SJCRH30 (cell line): ENCODE measurements at regions not wholly inside any gene's neighbourhood (a gene's known extent, or its start where the extent isn't known, plus 50 kb on each side); places are given as distances from the start of the nearest gene placed in this dataset.
"Not testable (repeated sequence)": the region's sequence is repeated elsewhere in the genome, so short reads cannot be mapped to it uniquely, and the experiment has no call there.

ENCODE experiments used
- DNase-seq, 2 experiments: peaks; one replicate each; pipeline ENCODE4 v3.0.0-alpha.2; 2015 to 2020
- H3K27ac ChIP-seq: fragments of 250-450 bp; sonication (Bioruptor Pico); 2 replicates; pipeline ENCODE4 v1.5.1; 2020; ENCODE audit warnings: mild to moderate bottlenecking, moderate library complexity
- H3K27me3 ChIP-seq: fragments of 250-450 bp; sonication (Bioruptor Pico); 2 replicates; pipeline ENCODE4 v1.5.1; 2020; ENCODE audit warnings: mild to moderate bottlenecking, moderate library complexity
- H3K36me3 ChIP-seq: fragments of 250-450 bp; sonication (Bioruptor Pico); 2 replicates; pipeline ENCODE4 v1.5.1; 2020; ENCODE audit warnings: mild to moderate bottlenecking, moderate library complexity
- H3K4me1 ChIP-seq: fragments of 250-450 bp; sonication (Bioruptor Pico); 2 replicates; pipeline ENCODE4 v1.5.1; 2020; ENCODE audit warnings: mild to moderate bottlenecking, moderate library complexity
- H3K4me3 ChIP-seq: fragments of 250-450 bp; sonication (Bioruptor Pico); 2 replicates; pipeline ENCODE4 v1.5.1; 2020; ENCODE audit warnings: mild to moderate bottlenecking, moderate library complexity
- H3K9me3 ChIP-seq: fragments of 250-450 bp; sonication (Bioruptor Pico); replicated peaks from 2 replicates; pipeline ENCODE4 v1.5.1; 2020; ENCODE audit warnings: mild to moderate bottlenecking, moderate library complexity

DNA sequence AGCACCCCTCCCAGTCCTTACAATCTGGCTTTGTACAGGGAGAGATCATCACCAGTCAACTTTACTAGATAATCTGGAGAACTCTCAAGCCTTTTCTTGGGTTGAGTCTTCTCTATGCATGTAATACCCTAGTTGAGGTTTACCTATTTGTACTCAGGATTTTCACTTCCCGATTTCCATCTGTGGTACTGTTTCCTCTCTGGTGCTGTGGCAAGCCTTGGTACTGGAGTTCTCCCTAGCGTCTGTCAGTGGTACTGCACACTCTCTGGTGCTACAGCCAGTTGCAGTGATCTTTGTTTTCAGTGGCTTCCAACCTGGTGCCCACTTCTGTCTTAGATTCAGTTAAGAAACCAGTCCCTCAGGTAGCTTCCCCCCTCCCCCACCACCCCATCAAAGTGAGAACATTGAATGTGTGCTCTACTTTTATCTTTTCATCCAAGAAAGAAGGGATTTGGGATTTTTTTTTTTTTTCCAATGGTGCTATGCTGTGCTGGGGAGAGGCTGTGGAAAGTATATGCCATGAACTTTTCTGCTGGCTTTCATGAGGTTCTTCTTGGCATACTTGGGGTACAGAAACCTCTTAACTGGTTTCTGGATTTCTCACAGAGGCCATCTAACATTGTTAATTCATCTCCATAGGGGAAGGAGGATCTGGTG, 69.4 kb upstream of the EVL start:
- no peaks in the 10 kb centered on the region for H3K4me1 ChIP-seq
- no peaks in the 10 kb centered on the region for H3K27me3 ChIP-seq
- no peaks in the 10 kb centered on the region; the same call in 1 of the 2 replicates for H3K9me3 ChIP-seq
- no peak overlapping the region for H3K27ac ChIP-seq
- peak; percentile 9 to 44 for DNase-seq
- no peaks in the 10 kb centered on the region for H3K36me3 ChIP-seq
- H3K4me3 ChIP-seq, result no peak overlapping the region

DNA sequence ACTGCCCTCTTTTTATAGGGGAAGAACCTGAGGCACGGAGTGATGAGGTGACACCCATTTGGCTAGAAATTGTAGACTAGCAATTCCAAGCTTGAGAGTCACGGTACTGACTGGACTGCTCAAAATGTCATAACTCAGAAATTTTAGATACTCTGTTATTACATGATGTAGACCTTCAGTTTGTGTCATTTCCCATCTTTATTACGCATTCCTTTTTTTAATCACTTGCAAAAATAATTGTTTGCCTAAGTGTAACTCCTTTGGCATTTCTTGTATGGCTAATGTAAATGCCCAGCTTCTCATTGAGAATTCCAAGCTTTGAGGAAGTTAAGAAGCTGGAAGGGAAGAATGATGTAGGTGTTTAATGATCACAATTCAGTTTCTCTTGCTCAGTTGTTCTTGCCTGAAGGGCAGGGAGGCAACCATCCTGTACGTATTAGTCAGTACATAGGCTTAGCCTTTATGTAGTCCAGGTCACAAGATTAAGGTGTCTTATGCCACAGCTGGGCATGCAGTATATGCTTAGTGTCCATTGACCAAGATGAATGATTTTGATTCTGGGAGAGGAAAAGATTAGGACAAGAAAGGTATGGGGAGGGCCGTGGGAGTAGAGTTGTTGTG, 68.2 kb upstream of the EVL start:
- Histone ChIP-seq H3K9me3 (no peaks in the 10 kb centered on the region; the same call in 1 of the 2 replicates), H3K4me1 (no peaks in the 10 kb centered on the region), H3K36me3 (no peaks in the 10 kb centered on the region), H3K27ac (no peak overlapping the region), H3K27me3 (no peaks in the 10 kb centered on the region), H3K4me3 (no peak overlapping the region)
- DNase-seq, result no peak

DNA sequence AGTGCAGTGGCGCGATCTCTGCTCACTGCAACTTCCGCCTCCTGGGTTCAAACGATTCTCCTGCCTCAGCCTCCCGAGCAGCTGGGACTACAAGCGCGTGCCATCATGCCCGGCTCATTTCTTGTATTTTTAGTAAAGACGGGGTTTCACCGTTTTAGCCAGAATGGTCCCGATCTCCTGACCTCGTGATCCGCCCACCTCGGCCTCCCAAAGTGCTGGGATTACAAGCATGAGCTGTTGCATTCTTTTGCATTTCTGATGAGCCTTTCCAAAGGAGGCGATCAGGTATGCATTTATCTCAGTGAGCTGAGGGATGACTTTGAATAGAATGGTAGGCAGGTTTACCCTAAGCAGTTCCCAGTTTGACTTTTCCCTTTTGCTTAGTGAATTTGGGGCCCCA, 64.8 kb upstream of the EVL start:
- not testable (repeated sequence) for H3K4me3 ChIP-seq, DNase-seq, H3K27me3 ChIP-seq, H3K4me1 ChIP-seq, H3K36me3 ChIP-seq, H3K27ac ChIP-seq
- peaks cover 15% of the 10 kb centered on the region for H3K9me3 ChIP-seq

DNA sequence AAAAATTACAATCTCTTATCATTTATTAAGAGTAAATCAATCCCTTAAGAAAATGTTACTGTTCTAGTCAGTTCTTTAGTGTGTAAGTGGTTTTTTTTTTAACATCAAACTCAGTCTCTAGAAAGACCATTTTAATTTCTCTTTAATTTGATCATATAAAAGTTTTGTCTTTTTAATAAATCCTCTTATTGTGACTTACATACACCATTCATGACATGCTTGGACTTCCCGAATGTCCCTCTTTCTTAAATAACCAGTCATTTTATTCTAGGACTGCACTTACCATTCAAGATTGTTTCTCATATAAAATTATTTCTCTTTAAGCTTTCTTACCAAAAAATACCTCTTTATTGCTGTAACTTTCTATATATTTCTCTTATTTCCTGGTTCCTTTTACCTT, 60.8 kb upstream of the EVL start:
- Histone ChIP-seq H3K27me3 (no peaks in the 10 kb centered on the region), H3K9me3 (peaks cover 17% of the 10 kb centered on the region), H3K4me1 (no peaks in the 10 kb centered on the region), H3K27ac (no peak overlapping the region), H3K36me3 (no peaks in the 10 kb centered on the region), H3K4me3 (no peak overlapping the region)
- DNase-seq, result peak in 1 of 2 experiments; percentile 37

DNA sequence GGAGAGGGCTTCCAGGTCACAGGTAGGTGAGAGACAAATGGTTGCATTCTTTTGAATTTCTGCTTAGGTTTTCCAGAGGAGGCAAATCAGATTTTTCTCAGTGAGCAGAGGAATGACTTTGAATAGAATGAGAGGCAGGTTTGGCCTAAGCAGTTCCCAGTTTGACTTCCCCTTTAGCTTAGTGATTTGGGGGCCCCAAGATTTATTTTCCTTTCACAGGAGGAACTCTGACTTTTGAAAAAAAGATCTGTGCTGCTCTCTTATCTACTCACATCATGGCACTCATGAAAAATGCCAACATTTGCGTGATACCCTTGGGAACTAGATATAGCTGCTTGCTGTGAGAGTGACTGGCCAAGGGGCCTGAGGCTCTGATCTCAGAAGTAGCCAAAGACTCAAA, 58.0 kb upstream of the EVL start:
- Histone ChIP-seq H3K27ac (no peak overlapping the region), H3K36me3 (no peaks in the 10 kb centered on the region), H3K4me1 (peaks cover 7% of the 10 kb centered on the region), H3K4me3 (no peak overlapping the region), H3K9me3 (peaks cover 17% of the 10 kb centered on the region), H3K27me3 (no peaks in the 10 kb centered on the region)
- no peak for DNase-seq

DNA sequence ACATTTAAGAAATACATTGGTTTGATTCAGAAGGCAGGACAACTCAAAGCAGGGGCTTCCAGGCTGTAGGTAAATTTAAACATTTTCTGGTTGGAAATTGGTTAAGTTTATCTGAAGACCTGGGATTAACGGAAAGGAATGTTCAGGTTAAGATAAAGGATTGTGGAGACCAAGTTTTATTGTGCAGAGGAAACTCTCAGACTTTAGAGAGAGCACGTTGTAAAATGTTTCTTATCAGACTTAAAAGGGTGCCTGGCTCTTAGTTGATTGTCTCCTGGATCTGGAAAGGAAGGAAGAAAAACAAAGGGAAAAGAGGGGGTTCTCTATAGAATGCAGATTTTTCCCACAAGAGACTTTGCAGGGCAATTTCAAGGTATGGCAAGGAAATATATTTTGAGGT, 55.4 kb upstream of the EVL start:
- not testable (repeated sequence) for H3K9me3 ChIP-seq, DNase-seq, H3K36me3 ChIP-seq, H3K4me1 ChIP-seq, H3K27ac ChIP-seq, H3K27me3 ChIP-seq, H3K4me3 ChIP-seq

DNA sequence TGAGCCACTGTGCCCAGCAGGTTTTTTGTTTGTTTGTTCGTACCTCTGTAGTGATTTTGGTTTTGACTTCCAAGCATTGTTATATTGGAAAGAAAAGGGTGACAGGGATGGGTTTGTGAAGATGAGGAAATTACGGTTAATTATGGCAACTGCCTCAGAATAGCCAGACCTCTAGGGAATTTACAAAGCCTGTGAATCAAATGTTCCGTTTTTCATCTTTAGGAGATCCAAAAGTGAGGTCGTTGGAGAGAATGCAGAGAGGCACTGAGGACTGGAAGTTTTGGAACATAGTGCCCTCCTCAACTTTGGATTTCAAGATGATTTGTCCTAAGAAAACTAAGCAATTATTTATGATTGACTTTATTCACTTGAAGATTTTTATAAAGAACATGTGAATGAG, 54.5 kb upstream of the EVL start:
- DNase-seq, result no peak
- H3K27me3 ChIP-seq, result no peaks in the 10 kb centered on the region

DNA sequence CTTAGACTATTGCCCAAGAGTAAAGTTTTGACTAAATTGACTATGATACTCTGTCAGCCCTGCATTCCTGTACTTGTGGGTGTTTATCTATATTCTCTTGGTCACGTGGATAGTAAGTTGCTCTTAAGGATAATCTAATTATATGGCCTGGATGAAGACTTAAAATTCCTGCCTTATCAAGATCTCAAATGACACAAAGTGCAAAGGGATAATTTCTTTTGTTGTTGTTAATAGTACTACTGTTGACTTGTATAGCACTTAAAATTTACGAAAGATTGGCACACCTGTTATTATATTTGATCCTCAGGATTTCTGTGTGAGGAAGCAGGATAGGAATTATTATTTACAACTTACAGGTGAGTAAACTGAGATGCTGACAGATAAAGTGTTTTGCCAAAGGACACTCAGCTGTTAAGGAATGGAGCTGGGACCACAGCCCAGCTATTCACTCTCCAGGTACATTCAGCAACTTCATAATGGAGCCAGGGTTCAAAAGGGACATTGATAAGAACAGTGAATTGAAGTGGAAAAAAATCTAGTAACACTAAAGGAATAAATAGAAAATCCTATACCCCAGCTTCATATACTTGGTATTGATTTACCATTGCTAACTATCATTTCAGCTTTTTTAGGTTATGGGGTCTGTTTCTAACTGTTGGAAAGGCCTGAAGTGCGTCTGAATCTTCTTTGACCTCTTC, 53.4 kb upstream of the EVL start:
- H3K9me3 ChIP-seq, result no peaks in the 10 kb centered on the region
- H3K4me3 ChIP-seq, result no peak overlapping the region
- DNase-seq, result no peak
- no peak overlapping the region for H3K27ac ChIP-seq
- peaks cover 7% of the 10 kb centered on the region for H3K4me1 ChIP-seq
- no peaks in the 10 kb centered on the region for H3K27me3 ChIP-seq
- H3K36me3 ChIP-seq, result no peaks in the 10 kb centered on the region

More for the DNA sequence above, 54.5 kb upstream of the EVL start:
- Histone ChIP-seq H3K4me3 (no peak overlapping the region), H3K27ac (no peak overlapping the region), H3K36me3 (no peaks in the 10 kb centered on the region), H3K9me3 (no peaks in the 10 kb centered on the region), H3K4me1 (peaks cover 7% of the 10 kb centered on the region)

DNA sequence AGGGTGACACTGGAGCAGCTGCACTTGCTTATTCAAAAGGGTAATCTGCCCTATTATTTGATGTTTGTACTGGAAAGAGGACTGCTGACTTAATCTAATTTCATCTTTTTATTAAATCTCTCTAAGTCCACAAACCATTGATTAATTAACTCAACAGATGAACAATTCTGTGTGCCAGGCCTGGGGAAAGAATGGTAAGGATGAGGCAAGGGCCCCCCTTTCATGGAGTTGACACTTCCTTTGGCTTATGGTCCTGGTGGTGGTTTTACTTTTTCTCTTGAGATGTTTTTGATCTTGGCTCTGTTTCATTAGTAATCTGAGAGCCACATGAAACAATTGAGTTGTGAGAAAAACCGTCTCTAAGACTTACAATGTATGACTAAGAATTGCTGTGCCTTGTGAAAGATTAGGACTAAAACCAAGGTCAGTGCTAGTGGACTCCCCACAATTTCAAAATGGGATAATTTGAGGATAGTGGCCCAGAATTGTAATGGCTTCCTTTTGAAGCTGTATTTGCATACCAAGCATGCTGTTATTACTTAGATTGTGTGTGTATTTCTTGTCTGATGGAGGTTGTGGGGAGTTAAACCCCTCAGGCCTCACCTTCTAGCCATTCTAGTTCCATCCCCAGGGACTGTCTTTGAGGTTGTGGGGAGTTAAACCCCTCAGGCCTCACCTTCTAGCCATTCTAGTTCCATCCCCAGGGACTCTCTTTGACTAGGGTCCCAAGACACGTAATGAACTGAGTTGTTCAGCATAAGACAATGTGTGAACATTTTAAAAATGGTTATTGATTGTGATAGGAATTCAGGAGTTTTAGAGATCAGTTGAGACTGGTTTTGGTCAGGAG, 52.5 kb upstream of the EVL start:
- no peak overlapping the region for H3K4me3 ChIP-seq
- H3K4me1 ChIP-seq, result peaks cover 15% of the 10 kb centered on the region
- H3K9me3 ChIP-seq, result no peaks in the 10 kb centered on the region
- DNase-seq, result no peak
- no peaks in the 10 kb centered on the region for H3K27me3 ChIP-seq
- H3K27ac ChIP-seq, result no peak overlapping the region
- H3K36me3 ChIP-seq, result no peaks in the 10 kb centered on the region

DNA sequence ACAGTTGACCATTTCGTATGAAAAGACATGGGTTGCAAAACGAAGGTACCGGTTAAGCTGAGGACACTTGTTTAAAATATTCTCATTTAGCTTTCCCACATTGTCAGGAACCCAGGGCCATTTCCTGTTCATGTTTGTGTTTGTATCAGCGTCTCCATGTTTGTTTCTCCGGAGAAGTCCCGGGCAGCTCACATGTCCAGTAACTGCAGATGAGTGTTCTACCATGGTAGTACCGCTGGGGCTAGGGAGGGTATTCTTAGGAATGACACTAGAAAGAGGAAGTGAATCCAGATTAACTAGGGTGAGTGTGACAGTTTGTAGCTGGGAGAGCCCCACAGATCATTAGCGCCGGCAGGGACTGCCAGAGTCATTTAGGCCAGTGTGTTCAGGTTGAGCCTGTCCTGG, 50.0 kb upstream of the EVL start:
- no peaks in the 10 kb centered on the region for H3K36me3 ChIP-seq
- no peaks in the 10 kb centered on the region for H3K27me3 ChIP-seq
- H3K4me3 ChIP-seq, result no peak overlapping the region
- H3K27ac ChIP-seq, result no peak overlapping the region
- H3K9me3 ChIP-seq, result no peaks in the 10 kb centered on the region
- H3K4me1 ChIP-seq, result peaks cover 37% of the 10 kb centered on the region
- DNase-seq, result no peak
